Left ventricle myocardium inferior (tissue), 1 donor: ENCODE measurements at regions not wholly inside any gene's neighbourhood (a gene's known extent, or its start where the extent isn't known, plus 50 kb on each side); places are given as distances from the start of the nearest gene placed in this dataset.

Source experiments
- DNase-seq: peaks from one replicate; pipeline ENCODE4 v3.0.0-alpha.2; 2020
- H3K27ac ChIP-seq: fragments of 200-600 bp; replicated peaks from 2 replicates; pipeline ENCODE4 v1.8.0; 2021
- H3K27me3 ChIP-seq: fragments of 200-600 bp; 2 replicates; pipeline ENCODE4 v1.8.0; 2021; ENCODE audit warnings: low read depth
- H3K36me3 ChIP-seq: fragments of 200-600 bp; 2 replicates; pipeline ENCODE4 v1.8.0; 2021
- H3K4me1 ChIP-seq: fragments of 200-600 bp; 2 replicates; pipeline ENCODE4 v1.8.0; 2021
- H3K4me3 ChIP-seq: fragments of 200-600 bp; 2 replicates; pipeline ENCODE4 v1.8.0; 2021; ENCODE audit warnings: mild to moderate bottlenecking, moderate library complexity
- H3K9me3 ChIP-seq: fragments of 200-600 bp; replicated peaks from 2 replicates; pipeline ENCODE4 v1.8.0; 2021
- CTCF ChIP-seq: fragments of 200-600 bp; IDR thresholded peaks from 2 replicates; pipeline ENCODE4 v1.8.0; 2021; ENCODE audit warnings: antibody characterized with exemption, mild to moderate bottlenecking, borderline replicate concordance
- intact Hi-C: fragments of 100-400 bp; cut with micrococcal nuclease; formaldehyde crosslinking; loops from one replicate; pipeline ENCODE4 v1.11.0; 2022
- donor health status: DM: no; HTN: yes; CAD: no; lungs with severe emphysema.

DNA sequence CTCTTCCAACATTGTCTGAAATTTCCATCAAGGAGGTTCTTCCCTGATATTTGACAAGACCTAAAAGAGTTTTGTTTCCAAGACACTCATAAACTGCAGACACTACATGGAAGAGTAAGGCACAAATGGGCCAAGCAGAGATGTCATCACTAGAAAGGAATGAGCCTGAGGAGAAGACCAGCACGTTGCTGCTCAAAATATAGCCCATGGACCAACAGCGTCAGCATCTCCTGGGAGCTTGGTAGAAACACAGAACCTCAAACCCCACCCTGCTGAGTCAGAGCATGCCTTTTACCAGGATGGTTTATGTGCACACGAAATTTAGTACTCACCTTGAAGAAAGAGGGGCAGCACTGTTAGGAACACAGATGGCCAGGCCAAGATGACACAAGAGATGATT, 128.7 kb upstream of the MID1 start:
- Histone ChIP-seq H3K4me1 (no peaks in the 10 kb centered on the region), H3K4me3 (no peak overlapping the region), H3K9me3 (no peaks in the 10 kb centered on the region), H3K27ac (no peak overlapping the region), H3K27me3 (no peaks in the 10 kb centered on the region), H3K36me3 (no peaks in the 10 kb centered on the region)
- no peak for TF ChIP-seq CTCF
- intact Hi-C loops = no loop called here
- no peak for DNase-seq

DNA sequence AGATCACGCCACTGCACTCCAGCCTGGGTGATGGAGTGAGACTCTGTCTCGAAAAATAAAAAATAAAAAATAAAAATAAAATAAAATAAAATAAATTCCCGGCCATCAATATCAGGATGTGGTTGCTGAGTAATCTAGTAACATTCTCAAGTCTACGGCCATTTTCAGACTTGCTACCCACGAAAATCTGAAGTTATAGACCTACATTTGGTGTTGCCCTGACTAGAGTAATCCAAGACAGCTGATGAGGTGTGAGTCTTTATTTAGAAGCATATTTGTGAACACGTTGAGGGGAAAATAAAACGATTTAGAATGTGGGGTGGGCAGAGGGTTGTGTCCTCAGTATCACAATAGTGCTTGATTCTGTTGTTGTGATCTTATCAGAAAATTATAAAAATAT, 130.2 kb upstream of the MID1 start:
- no peak overlapping the region for H3K4me3 ChIP-seq
- no peak for DNase-seq
- no peak for TF ChIP-seq CTCF
- no peaks in the 10 kb centered on the region for H3K9me3 ChIP-seq
- peaks cover 2% of the 10 kb centered on the region for H3K4me1 ChIP-seq
- H3K27ac ChIP-seq = no peak overlapping the region
- no peaks in the 10 kb centered on the region for H3K36me3 ChIP-seq
- intact Hi-C loops = no loop called here
- no peaks in the 10 kb centered on the region for H3K27me3 ChIP-seq

DNA sequence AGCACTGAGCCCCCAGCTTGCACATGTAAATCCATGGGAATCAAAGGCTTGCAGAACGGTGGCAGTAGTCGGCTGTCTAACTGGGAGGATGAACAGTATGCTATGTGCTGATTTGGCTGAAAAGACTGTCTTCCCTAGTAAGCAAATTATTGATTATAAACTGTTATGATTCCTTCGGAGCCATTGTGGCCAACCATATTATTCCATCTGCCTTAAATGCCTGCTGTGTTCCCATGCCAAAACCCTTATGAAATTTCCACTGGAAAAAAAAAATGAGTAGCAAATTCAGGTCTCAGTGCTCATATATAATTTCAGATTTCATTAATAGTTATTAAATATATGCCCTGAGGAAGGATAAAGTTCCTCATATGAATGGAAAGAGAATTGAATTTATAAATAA, 132.7 kb upstream of the MID1 start:
- no peak for DNase-seq
- no peaks in the 10 kb centered on the region for H3K36me3 ChIP-seq
- no peak overlapping the region for H3K4me3 ChIP-seq
- no peaks in the 10 kb centered on the region for H3K9me3 ChIP-seq
- no peak overlapping the region for H3K27ac ChIP-seq
- peaks cover 14% of the 10 kb centered on the region for H3K4me1 ChIP-seq
- intact Hi-C loops = no loop called here
- TF ChIP-seq CTCF = no peak
- no peaks in the 10 kb centered on the region for H3K27me3 ChIP-seq

GRCh38 chrX:10754445-10754844, 134.1 kb upstream of the MID1 start:
- Histone ChIP-seq H3K27me3 (no peaks in the 10 kb centered on the region), H3K4me3 (no peak overlapping the region), H3K4me1 (peaks cover 14% of the 10 kb centered on the region), H3K9me3 (no peaks in the 10 kb centered on the region), H3K27ac (no peak overlapping the region), H3K36me3 (no peaks in the 10 kb centered on the region)
- no peak for TF ChIP-seq CTCF
- intact Hi-C loops = no loop called here
- no peak for DNase-seq

GRCh38 chrX:10755439-10756334, 135.3 kb upstream of the MID1 start:
- TF ChIP-seq CTCF = no peak
- Histone ChIP-seq H3K9me3 (no peaks in the 10 kb centered on the region), H3K36me3 (no peaks in the 10 kb centered on the region), H3K4me3 (no peak overlapping the region), H3K27ac (no peak overlapping the region), H3K4me1 (peaks cover 14% of the 10 kb centered on the region), H3K27me3 (no peaks in the 10 kb centered on the region)
- DNase-seq = no peak
- intact Hi-C loops = no loop called here
